Activated CD8-positive, alpha-beta T cell treated with anti-CD3 and anti-CD28 coated beads, Interleukin-2, amount 10 ng/mL, durations not matched to agents 7 days and 5 days (primary cell): ENCODE measurements at regions not wholly inside any gene's neighbourhood (a gene's known extent, or its start where the extent isn't known, plus 50 kb on each side); places are given as distances from the start of the nearest gene placed in this dataset.

Source experiments
- ATAC-seq: fragments of 150-1000 bp; cut with Tn5 transposase; one replicate; pipeline ENCODE4 v1.10.0; 2021; ENCODE audit warnings: moderate library complexity
- CTCF ChIA-PET: fragments of 350-600 bp; sonication (Branson Sonifier 250); formaldehyde crosslinking; loops from one replicate; lab custom pipeline; 2021; ENCODE audit warnings: antibody characterized with exemption; lab: Charles Lee
- POLR2A ChIA-PET: fragments of 350-600 bp; sonication (Branson Sonifier 250); formaldehyde crosslinking; loops from one replicate; lab custom pipeline; 2021; ENCODE audit warnings: antibody characterized with exemption; lab: Charles Lee
- DNase-seq: peaks from one replicate; pipeline ENCODE4 v3.0.0-alpha.2; 2020
- H3K27ac Mint-ChIP-seq: one replicate; pipeline ENCODE4 v1.8.0; 2021; ENCODE audit warnings: mild to moderate bottlenecking, mixed read lengths
- H3K27me3 Mint-ChIP-seq: one replicate; pipeline ENCODE4 v1.8.0; 2021; ENCODE audit warnings: low read depth, mixed read lengths
- H3K36me3 Mint-ChIP-seq: one replicate; pipeline ENCODE4 v1.8.0; 2021; ENCODE audit warnings: low read depth, mixed read lengths
- H3K4me1 Mint-ChIP-seq: one replicate; pipeline ENCODE4 v1.8.0; 2021; ENCODE audit warnings: low read depth, mixed read lengths
- H3K4me3 Mint-ChIP-seq: one replicate; pipeline ENCODE4 v1.8.0; 2021; ENCODE audit warnings: mild to moderate bottlenecking, mixed read lengths
- H3K9me3 Mint-ChIP-seq: one replicate; pipeline ENCODE4 v1.8.0; 2022; ENCODE audit warnings: mixed read lengths; ENCODE audit not compliant: insufficient read depth

DNA sequence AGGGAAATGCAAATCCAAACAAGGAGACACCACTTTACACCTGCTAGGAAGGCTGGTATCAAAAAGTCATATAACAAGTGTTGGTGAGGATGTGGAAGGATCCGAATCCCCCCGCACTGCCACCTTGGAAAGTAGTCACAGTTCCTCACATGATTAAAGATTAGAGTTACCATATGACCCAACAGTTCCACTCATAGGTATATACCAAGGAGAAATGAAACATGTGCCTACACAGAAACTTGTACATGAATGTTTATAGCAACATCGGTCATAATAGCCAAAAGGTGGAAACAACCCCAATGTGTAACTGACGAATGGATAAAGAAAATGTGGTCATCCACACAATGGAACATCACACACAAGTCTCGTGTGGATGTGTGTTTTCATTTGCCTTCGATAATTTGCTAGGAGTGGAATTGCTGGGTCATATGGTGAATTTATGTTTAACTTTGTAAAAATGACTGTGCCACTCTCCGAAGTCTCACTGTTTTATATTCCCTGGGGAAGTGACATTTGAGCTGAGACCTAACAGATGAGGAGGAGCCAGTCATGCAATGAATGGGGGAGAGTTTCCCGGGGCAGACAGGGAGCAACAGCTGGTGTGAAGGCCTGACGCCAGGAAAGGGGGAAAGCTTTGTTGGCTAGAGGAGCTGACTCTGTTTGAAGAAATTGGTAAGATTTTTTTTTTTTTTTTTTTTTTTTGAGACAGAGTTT, 125.9 kb upstream of the MLN start:
- ATAC-seq = no peak
- no peak overlapping the region for H3K27ac Mint-ChIP-seq
- H3K4me1 Mint-ChIP-seq = no peaks in the 10 kb centered on the region
- peaks cover 25% of the 10 kb centered on the region for H3K27me3 Mint-ChIP-seq
- ChIA-PET POLR2A (no interaction called here), CTCF (interaction anchor here (0.9 to 1.1 kb wide), 2 partner anchors 10 to 29 kb away, joined by 3 to 4 read pairs; no protein-coding TSS in a partner anchor)
- no peak for DNase-seq
- H3K4me3 Mint-ChIP-seq = no peak overlapping the region
- no peaks in the 10 kb centered on the region for H3K9me3 Mint-ChIP-seq
- H3K36me3 Mint-ChIP-seq = no peaks in the 10 kb centered on the region

DNA sequence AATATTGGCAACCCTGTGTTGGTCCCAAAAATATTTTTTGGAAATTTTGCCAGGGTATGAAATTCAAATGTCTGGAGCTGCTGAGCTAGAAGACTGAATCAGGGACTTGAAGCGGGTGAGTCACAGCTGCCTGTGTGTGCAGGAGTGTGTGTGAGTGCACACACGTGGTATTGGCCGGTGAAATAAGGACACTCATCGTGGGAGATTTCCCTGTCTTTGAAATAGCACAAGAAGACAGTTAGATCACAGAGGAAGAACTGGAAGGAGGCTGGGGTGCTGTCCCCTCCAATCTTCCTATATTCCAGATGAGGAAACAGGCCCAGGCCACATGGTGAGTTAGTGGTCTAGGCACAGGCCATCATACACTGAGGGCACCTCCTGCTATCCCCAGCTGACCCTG, 123.8 kb upstream of the MLN start:
- H3K4me3 Mint-ChIP-seq = no peak overlapping the region
- CTCF ChIA-PET = no interaction called here

DNA sequence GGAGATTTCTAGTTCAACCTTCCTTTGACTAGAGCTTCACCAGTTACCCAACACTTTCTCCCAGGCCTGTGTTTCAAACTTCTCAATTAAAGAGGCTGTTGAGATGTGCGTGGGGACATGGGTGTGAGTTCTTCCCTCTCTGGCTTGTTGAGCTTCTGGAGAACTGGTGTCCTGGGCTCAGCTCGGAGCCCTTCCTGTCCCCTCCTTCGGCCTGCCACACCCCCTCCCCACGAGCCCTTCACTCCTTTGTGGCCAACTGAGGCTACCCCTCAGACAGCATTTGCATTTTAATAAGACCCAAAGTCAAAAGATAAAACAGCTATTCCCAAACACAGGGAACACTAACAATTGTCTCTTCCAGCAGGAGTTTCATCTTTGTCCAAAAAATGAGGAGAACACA, 123.3 kb upstream of the MLN start:
- no peaks in the 10 kb centered on the region for H3K36me3 Mint-ChIP-seq
- ChIA-PET CTCF (no interaction called here), POLR2A (no interaction called here)
- H3K4me1 Mint-ChIP-seq = peaks cover 18% of the 10 kb centered on the region
- peaks cover 12% of the 10 kb centered on the region for H3K27me3 Mint-ChIP-seq
- no peaks in the 10 kb centered on the region for H3K9me3 Mint-ChIP-seq
- H3K4me3 Mint-ChIP-seq = no peak overlapping the region
- no peak for DNase-seq
- ATAC-seq = no peak
- H3K27ac Mint-ChIP-seq = no peak overlapping the region

More for the DNA sequence above, 123.8 kb upstream of the MLN start:
- Mint-ChIP-seq H3K4me1 (peaks cover 13% of the 10 kb centered on the region), H3K36me3 (no peaks in the 10 kb centered on the region), H3K27ac (no peak overlapping the region), H3K27me3 (peaks cover 15% of the 10 kb centered on the region), H3K9me3 (no peaks in the 10 kb centered on the region)
- POLR2A ChIA-PET = no interaction called here
- no peak for ATAC-seq
- no peak for DNase-seq

DNA sequence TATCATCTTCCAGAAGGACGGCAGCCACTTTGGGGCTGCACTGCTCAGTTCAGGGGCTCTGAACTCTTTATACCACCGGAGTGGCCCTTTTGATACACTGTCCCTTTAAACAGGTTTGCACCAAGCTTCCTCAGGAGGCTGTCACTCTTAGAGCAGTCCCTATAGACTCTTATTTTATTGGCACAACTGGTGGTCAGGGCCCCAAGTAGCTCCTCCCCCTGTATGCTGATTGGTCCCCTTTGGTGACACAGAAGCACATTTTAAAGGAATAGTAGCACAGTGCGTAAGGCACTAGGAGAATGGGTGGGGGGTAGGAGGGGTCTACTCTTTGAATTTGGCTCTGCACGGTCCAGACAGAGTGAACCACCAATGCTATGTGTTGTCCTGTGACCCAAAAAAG, 122.6 kb upstream of the MLN start:
- Mint-ChIP-seq H3K4me1 (peaks cover 18% of the 10 kb centered on the region), H3K9me3 (no peaks in the 10 kb centered on the region), H3K4me3 (no peak overlapping the region), H3K27me3 (peaks cover 6% of the 10 kb centered on the region), H3K27ac (no peak overlapping the region), H3K36me3 (no peaks in the 10 kb centered on the region)
- POLR2A ChIA-PET = no interaction called here
- no peak for DNase-seq
- ATAC-seq = peak; percentile 35
- CTCF ChIA-PET = no interaction called here

- no peak overlapping the region for H3K4me3 Mint-ChIP-seq
- no peaks in the 10 kb centered on the region for H3K9me3 Mint-ChIP-seq
- peaks cover 3% of the 10 kb centered on the region for H3K27me3 Mint-ChIP-seq
- ChIA-PET CTCF (no interaction called here), POLR2A (no interaction called here)
- ATAC-seq (no peak), DNase-seq (no peak)
- peaks cover 18% of the 10 kb centered on the region for H3K4me1 Mint-ChIP-seq
- H3K27ac Mint-ChIP-seq = no peak overlapping the region
- H3K36me3 Mint-ChIP-seq = no peaks in the 10 kb centered on the region
Observed at GRCh38 chr6:33925936-33926335, 122.1 kb upstream of the MLN start.

GRCh38 chr6:33925210-33925609, 121.4 kb upstream of the MLN start:
- Mint-ChIP-seq H3K4me1 (peaks cover 18% of the 10 kb centered on the region), H3K36me3 (no peaks in the 10 kb centered on the region), H3K9me3 (no peaks in the 10 kb centered on the region), H3K4me3 (no peak overlapping the region), H3K27me3 (no peaks in the 10 kb centered on the region), H3K27ac (no peak overlapping the region)
- DNase-seq (no peak), ATAC-seq (no peak)
- ChIA-PET CTCF (no interaction called here), POLR2A (no interaction called here)

DNA sequence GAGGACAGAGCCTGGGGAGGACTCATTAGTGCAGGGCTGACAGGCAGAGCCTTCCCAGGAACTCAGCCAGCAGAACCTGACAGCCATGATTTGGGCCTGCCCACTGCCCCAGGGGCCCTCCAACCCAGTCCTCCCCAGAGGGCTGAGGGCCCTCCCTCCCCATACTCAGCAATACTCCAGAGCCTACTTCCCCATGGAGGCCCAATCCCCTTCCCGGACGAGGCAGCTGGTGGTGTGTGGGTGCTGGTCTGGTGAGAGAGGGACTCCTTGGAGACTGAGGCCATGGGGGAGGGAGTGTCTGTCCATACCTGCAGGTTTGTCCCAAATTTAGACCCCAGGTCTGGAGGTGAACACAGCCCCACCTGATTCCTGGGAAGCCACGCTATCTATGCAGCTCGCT, 120.9 kb upstream of the MLN start:
- no peak for ATAC-seq
- POLR2A ChIA-PET = no interaction called here
- no peaks in the 10 kb centered on the region for H3K36me3 Mint-ChIP-seq
- DNase-seq = no peak
- H3K4me3 Mint-ChIP-seq = no peak overlapping the region
- CTCF ChIA-PET = no interaction called here
- H3K4me1 Mint-ChIP-seq = peaks cover 18% of the 10 kb centered on the region
- no peaks in the 10 kb centered on the region for H3K27me3 Mint-ChIP-seq
- H3K27ac Mint-ChIP-seq = no peak overlapping the region
- H3K9me3 Mint-ChIP-seq = no peaks in the 10 kb centered on the region

GRCh38 chr6:33923857-33924514, 120.2 kb upstream of the MLN start:
- H3K4me1 Mint-ChIP-seq = peaks cover 18% of the 10 kb centered on the region
- H3K9me3 Mint-ChIP-seq = no peaks in the 10 kb centered on the region
- H3K4me3 Mint-ChIP-seq = no peak overlapping the region
- H3K27me3 Mint-ChIP-seq = no peaks in the 10 kb centered on the region
- ChIA-PET POLR2A (no interaction called here), CTCF (no interaction called here)
- no peak overlapping the region for H3K27ac Mint-ChIP-seq
- peak; percentile 25 for DNase-seq
- peak; percentile 50 for ATAC-seq
- H3K36me3 Mint-ChIP-seq = no peaks in the 10 kb centered on the region

GRCh38 chr6:33921745-33922144, 117.9 kb upstream of the MLN start:
- Mint-ChIP-seq H3K4me3 (no peak overlapping the region), H3K4me1 (peaks cover 18% of the 10 kb centered on the region), H3K36me3 (no peaks in the 10 kb centered on the region), H3K27ac (peak overlapping the region; percentile 32), H3K27me3 (no peaks in the 10 kb centered on the region), H3K9me3 (no peaks in the 10 kb centered on the region)
- DNase-seq (no peak), ATAC-seq (no peak)
- ChIA-PET CTCF (no interaction called here), POLR2A (interaction anchor here (1.1 kb wide), 1 partner anchor 17 kb away, joined by 4 read pairs; no protein-coding TSS in a partner anchor)

GRCh38 chr6:33918175-33918695, 114.4 kb upstream of the MLN start:
- DNase-seq (no peak), ATAC-seq (no peak)
- H3K27ac Mint-ChIP-seq = no peak overlapping the region
- H3K9me3 Mint-ChIP-seq = no peaks in the 10 kb centered on the region
- no peaks in the 10 kb centered on the region for H3K36me3 Mint-ChIP-seq
- ChIA-PET POLR2A (no interaction called here), CTCF (no interaction called here)
- H3K4me1 Mint-ChIP-seq = peaks cover 34% of the 10 kb centered on the region
- H3K4me3 Mint-ChIP-seq = no peak overlapping the region
- H3K27me3 Mint-ChIP-seq = peaks cover 6% of the 10 kb centered on the region

- H3K27ac Mint-ChIP-seq = peak overlapping the region; percentile 83
- H3K36me3 Mint-ChIP-seq = no peaks in the 10 kb centered on the region
- ATAC-seq = no peak
- peak overlapping the region; percentile 36 for H3K4me3 Mint-ChIP-seq
- DNase-seq = no peak
- POLR2A ChIA-PET = interaction anchor here (0.8 to 3.3 kb wide), 4 partner anchors 8 to 127 kb away, joined by 3 to 32 read pairs (median 3); partner anchors contain the start of gene LEMD2
- H3K9me3 Mint-ChIP-seq = no peaks in the 10 kb centered on the region
- peaks cover 6% of the 10 kb centered on the region for H3K27me3 Mint-ChIP-seq
- H3K4me1 Mint-ChIP-seq = peaks cover 40% of the 10 kb centered on the region
- CTCF ChIA-PET = interaction anchor here (0.6 to 2.6 kb wide), 8 partner anchors 9 to 247 kb away, joined by 3 to 17 read pairs (median 4); no protein-coding TSS in a partner anchor
Observed at GRCh38 chr6:33915134-33915533, 111.3 kb upstream of the MLN start.

GRCh38 chr6:33914645-33915044, 110.8 kb upstream of the MLN start:
- Mint-ChIP-seq H3K4me1 (peaks cover 40% of the 10 kb centered on the region), H3K36me3 (no peaks in the 10 kb centered on the region), H3K9me3 (no peaks in the 10 kb centered on the region), H3K27me3 (peaks cover 6% of the 10 kb centered on the region), H3K27ac (peak overlapping the region; percentile 83), H3K4me3 (peak overlapping the region; percentile 36)
- ChIA-PET POLR2A (interaction anchor here (0.8 to 3.3 kb wide), 2 partner anchors 10 to 54 kb away, joined by 3 to 32 read pairs; no protein-coding TSS in a partner anchor), CTCF (interaction anchor here (0.7 to 2.6 kb wide), 7 partner anchors 8 to 248 kb away, joined by 3 to 17 read pairs (median 3); no protein-coding TSS in a partner anchor)
- DNase-seq = peak; percentile 66
- ATAC-seq = peak; percentile 87
